NCI-H82 treated with DMSO at 0.1 percent for 48 hours (cell line): ENCODE measurements at regions not wholly inside any gene's neighbourhood (a gene's known extent, or its start where the extent isn't known, plus 50 kb on each side); places are given as distances from the start of the nearest gene placed in this dataset.
"Not testable (repeated sequence)": the region's sequence is repeated elsewhere in the genome, so short reads cannot be mapped to it uniquely, and the experiment has no call there.

Experiments used
- DNase-seq: peaks from one replicate; lab custom pipeline; 2025; ENCODE audit not compliant: unreplicated experiment; lab: John Stamatoyannopoulos, UW

- no peak for DNase-seq
Measured at GRCh38 chr10:10039595-10039994, 978.1 kb upstream of the CELF2 start.

DNA sequence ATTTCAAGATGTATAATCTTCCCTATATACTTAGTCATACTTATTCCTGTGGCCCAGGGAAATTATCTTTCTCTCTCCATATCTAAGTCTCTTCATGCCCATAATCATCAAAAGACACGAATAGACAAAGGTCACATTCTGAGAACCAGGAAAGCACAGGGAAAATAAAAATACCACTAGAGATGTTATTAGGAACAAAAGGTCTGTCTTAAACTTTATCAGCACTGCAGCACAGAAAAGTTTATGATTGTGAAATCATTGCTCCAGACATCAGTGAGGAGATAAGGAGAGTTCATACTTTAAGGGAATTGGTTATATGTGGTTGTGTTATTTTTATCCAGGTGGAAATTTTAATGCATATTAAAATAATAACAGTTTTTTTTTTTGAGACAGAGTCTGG lies 974.6 kb upstream of the CELF2 start:
- DNase-seq: no peak

- DNase-seq: no peak
Measured at GRCh38 chr10:10044922-10045764, 972.5 kb upstream of the CELF2 start.

DNA sequence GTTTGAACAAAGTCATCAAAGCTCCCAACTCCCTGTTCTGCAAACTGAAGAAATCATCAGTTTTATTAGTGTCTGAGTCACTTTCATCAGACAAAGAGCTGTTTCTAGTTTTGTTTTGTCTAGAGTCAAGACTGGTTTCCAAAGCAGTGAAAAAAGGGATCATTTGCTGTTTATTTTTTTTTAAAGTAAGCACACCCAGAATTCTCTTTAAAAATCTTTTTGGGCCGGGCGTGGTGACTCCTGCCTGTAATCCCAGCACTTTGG lies 972.0 kb upstream of the CELF2 start:
- no peak for DNase-seq

GRCh38 chr10:10047426-10047825 lies 970.2 kb upstream of the CELF2 start:
- DNase-seq: no peak

DNA sequence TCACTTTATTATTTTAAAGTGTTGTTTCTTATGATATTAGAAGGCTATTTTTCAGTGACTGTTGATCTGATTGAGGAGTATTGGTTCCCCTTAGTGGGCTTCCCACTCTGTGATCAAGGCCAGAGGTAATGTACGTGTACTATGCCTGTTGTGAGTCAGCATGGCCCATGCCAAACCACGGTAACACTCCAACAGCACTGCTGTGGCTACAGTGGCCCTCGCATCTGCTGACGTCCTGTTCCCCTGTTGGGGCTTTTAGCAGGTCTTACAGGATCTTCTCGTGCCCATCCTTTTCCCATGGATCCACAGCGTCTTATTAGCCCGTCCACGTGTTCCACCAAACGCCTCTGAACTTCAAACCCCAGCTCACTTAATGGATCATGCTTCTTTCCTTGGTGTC lies 964.6 kb upstream of the CELF2 start:
- DNase-seq: no peak

DNA sequence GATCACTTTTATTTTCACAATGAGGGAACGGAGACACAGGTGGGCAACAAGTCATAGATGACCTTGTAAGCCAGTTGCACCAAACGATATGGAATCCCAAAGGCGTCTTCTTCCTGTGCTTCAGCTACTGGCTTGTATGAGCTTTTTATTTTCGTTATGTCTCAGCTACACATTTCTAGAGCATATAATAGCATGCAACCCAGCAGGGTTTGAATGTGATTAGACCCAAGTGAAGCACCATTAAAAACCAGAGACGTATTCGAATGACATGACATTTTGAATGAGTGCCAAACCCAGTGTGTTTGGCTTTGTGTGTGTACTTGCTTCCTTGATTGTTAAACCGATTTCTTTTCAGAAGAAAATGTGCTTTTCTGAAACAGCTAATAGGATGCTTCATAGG lies 963.2 kb upstream of the CELF2 start:
- no peak for DNase-seq

DNA sequence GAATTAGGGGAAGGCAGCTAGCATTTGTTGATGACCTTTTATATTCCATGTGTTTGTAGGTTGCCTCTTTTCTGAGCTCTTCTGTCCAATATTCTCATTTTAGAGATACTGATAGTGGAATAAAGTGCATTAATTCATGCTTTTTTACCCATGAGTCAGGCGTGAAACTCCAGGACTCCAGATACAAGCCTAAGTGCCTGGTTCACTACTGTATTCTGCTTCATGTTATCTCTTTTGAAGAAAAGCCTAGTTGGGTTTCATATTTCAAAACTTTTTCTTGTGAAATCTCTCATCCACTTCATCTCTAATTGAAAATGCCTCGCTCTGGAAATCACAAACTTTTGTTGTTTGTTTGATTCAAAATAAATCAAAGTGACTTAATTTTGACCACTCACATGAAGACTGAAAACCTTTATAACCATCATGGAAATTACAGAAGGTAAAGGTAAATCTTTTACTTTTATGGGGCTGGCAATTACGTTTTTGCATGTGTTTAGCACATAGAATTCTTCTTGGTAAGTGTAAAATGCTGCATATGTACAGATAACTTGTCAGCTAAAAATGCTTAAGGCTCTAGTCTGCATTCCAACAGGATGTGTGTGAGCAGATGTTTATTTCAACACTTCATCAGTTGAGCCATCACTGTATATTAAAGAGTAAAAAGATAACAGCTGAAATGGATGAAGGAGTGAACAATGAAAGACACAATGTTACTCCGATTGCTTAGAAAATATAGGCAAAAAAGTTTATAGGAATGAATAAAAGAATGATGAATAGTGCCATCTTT lies 961.8 kb upstream of the CELF2 start:
- no peak for DNase-seq

- no peak for DNase-seq
Measured at GRCh38 chr10:10056961-10057360, 960.7 kb upstream of the CELF2 start.

DNA sequence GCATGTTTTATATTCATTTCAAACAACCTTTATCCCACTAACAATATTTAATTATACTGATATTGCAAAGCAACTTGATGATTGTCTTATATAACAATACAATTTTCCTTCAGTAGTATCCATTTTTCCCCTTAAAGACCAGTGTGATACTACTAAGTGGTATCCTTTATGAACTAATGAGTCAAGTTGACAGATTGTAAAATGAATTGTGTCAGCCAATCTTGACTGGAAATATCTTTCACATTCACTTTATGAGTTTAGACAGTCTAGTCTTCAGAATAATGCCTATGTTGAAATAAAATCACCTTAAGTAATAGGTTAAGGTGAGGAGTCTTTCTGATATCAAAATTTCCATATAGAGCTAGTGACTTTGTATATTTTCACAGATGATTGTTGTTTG lies 950.0 kb upstream of the CELF2 start:
- no peak for DNase-seq

- not testable (repeated sequence) for DNase-seq
Measured at GRCh38 chr10:10074847-10075246, 942.8 kb upstream of the CELF2 start.

GRCh38 chr10:10078446-10078845 lies 939.2 kb upstream of the CELF2 start:
- no peak for DNase-seq

DNA sequence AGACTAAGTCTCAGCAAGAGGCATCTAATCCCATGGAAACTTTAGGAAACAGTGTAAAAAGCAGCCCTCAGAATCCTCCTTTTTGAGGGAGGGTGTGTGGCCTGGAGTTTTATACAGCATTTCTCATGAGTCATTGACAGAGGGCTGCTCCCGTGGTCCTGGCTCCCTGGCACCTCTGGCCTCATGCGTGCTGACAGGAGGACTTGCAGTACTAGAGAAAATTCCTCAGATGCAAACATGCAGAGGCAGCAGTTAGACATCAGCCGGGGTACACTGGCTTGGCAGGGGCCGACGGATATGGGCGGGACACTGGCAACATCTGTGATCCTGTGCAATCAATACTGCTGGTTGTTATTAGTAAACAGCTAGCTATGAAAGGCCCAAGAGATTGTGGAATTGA lies 925.1 kb upstream of the CELF2 start:
- no peak for DNase-seq

GRCh38 chr10:10093021-10093420 lies 924.7 kb upstream of the CELF2 start:
- DNase-seq: no peak

- DNase-seq: no peak
Measured at GRCh38 chr10:10094691-10095090, 923.0 kb upstream of the CELF2 start.

GRCh38 chr10:10096296-10096695 lies 921.4 kb upstream of the CELF2 start:
- no peak for DNase-seq

DNA sequence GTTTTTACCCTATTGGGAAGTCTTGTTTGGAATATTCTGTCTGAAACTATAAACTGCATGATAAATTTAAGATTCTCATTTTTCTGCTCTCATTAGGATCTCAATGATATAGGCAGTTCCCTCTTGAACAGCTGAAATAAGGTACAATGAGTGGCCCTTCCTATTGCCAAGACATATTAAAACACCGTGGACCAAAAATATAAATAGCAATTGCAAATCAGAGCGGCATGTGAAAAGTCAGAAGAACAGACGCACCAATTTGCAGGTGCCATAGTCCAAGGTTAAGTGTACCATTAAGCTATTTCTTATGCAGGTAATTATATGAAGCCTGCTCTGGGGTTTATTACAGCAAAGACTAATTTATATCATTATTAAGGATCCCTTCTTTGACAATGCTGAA lies 920.8 kb upstream of the CELF2 start:
- no peak for DNase-seq

GRCh38 chr10:10101106-10101505 lies 916.6 kb upstream of the CELF2 start:
- no peak for DNase-seq

DNA sequence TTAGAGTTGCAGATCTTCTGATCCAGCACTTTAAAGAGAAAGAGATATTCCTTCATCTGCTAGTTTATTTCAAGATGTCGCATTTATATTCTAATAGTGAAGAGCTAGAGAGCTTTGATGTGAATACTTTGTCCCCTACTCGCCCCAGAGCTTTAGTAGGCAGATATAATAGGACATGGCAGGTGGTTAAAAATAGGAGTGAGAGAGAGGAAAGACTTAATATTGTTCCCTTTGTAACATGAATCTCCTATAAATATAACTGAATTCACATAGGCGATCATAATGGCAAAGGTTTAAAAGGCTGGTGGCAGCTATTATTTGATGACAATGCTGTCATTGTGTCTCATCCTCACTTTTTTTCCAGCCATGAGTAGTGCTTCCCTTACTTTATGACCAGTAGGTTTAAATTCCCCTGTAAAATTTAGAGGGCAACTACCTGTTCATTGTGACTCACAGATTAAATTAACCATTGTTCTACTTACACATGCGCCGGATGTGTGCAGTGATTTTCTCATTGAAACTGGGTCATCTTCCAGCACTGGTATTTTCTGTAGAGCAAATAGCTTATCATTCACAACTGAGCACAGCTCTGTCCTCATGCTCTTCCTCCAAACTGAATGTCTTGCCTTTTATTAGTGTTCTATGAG lies 906.7 kb upstream of the CELF2 start:
- DNase-seq: no peak

- no peak for DNase-seq
Measured at GRCh38 chr10:10118131-10118530, 899.5 kb upstream of the CELF2 start.

GRCh38 chr10:10120671-10121070 lies 897.0 kb upstream of the CELF2 start:
- no peak for DNase-seq

- no peak for DNase-seq
Measured at GRCh38 chr10:10125676-10126075, 892.0 kb upstream of the CELF2 start.
